ENCODE measurements at regions not wholly inside any gene's neighbourhood (a gene's known extent, or its start where the extent isn't known, plus 50 kb on each side); places are given as distances from the start of the nearest gene placed in this dataset.

- no CpG with 5 or more reads among the region's 1 CpG for WGBS (ENCODE audit: insufficient coverage, insufficient read length)
- Histone ChIP-seq H3K36me3 (ENCODE audit: control insufficient read depth, insufficient read depth, low read length) (no peaks in the 10 kb centered on the region), H3K4me3 (ENCODE audit: low read length) (no peak overlapping the region), H3K27me3 (ENCODE audit: control insufficient read depth, insufficient read depth, low read length) (no peaks in the 10 kb centered on the region), H3K4me1 (ENCODE audit: control insufficient read depth, insufficient read depth, low read length) (no peaks in the 10 kb centered on the region), H3K9me3 (ENCODE audit: control insufficient read depth, insufficient read depth, low read length) (no peaks in the 10 kb centered on the region), H3K27ac (ENCODE audit: low read length) (no peak overlapping the region)
- DNase-seq (ENCODE audit: low read depth, low spot score): no peak
Observed at GRCh38 chr12:91332302-91332701, 149.7 kb upstream of the DCN start.

DNA sequence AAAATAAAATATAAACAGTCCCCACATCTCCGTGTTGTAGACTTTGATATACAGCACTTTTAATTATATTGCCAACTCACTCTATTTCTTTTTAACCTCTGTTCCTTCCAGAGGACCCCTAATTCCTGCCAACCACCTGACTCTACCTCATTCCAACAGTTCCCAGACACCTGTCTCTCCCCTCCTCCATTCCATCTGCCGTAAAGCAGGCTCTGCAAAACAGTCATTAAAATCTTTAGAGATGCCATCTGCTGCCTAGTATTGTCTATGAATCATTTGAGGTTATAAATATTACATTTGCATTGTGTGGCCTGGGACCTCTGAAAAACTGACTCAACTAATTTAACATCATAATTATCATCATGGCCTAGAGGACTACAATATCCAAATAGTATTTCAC, 148.8 kb upstream of the DCN start:
- Histone ChIP-seq H3K9me3 (ENCODE audit: control insufficient read depth, insufficient read depth, low read length) (no peaks in the 10 kb centered on the region), H3K27me3 (ENCODE audit: control insufficient read depth, insufficient read depth, low read length) (no peaks in the 10 kb centered on the region), H3K36me3 (ENCODE audit: control insufficient read depth, insufficient read depth, low read length) (no peaks in the 10 kb centered on the region), H3K27ac (ENCODE audit: low read length) (no peak overlapping the region), H3K4me1 (ENCODE audit: control insufficient read depth, insufficient read depth, low read length) (no peaks in the 10 kb centered on the region), H3K4me3 (ENCODE audit: low read length) (no peak overlapping the region)
- no CpG with 5 or more reads among the region's 2 CpGs for WGBS (ENCODE audit: insufficient coverage, insufficient read length)
- DNase-seq (ENCODE audit: low read depth, low spot score): no peak

- Histone ChIP-seq H3K4me3 (ENCODE audit: low read length) (no peak overlapping the region), H3K27me3 (ENCODE audit: control insufficient read depth, insufficient read depth, low read length) (no peaks in the 10 kb centered on the region), H3K27ac (ENCODE audit: low read length) (no peak overlapping the region), H3K36me3 (ENCODE audit: control insufficient read depth, insufficient read depth, low read length) (no peaks in the 10 kb centered on the region), H3K4me1 (ENCODE audit: control insufficient read depth, insufficient read depth, low read length) (no peaks in the 10 kb centered on the region), H3K9me3 (ENCODE audit: control insufficient read depth, insufficient read depth, low read length) (no peaks in the 10 kb centered on the region)
- no peak for DNase-seq (ENCODE audit: low read depth, low spot score)
- no CpG with 5 or more reads among the region's 3 CpGs for WGBS (ENCODE audit: insufficient coverage, insufficient read length)
Observed at GRCh38 chr12:91328451-91328850, 145.8 kb upstream of the DCN start.

DNA sequence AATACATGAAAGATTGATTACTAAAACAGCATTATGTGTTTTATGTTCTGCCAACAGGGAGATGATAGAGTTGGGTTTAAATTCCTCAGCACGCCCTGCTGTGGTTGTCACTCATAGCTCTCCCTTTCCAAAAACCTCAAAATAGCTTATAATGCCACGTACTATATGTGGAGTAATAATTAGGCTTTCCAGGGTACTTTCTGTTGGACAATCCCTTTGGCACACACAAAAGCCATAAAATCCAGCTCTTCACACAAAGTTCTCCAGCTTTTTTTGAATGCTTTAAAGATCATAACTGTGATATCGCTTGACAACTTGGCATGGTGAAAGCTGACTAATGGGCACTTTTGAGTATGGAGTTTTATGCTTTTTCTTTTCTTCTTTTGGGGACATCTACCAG, 145.3 kb upstream of the DCN start:
- no CpG with 5 or more reads among the region's 3 CpGs for WGBS (ENCODE audit: insufficient coverage, insufficient read length)
- H3K27ac ChIP-seq (ENCODE audit: low read length): no peak overlapping the region
- H3K27me3 ChIP-seq (ENCODE audit: control insufficient read depth, insufficient read depth, low read length): no peaks in the 10 kb centered on the region
- H3K4me3 ChIP-seq (ENCODE audit: low read length): no peak overlapping the region
- no peaks in the 10 kb centered on the region for H3K4me1 ChIP-seq (ENCODE audit: control insufficient read depth, insufficient read depth, low read length)
- H3K36me3 ChIP-seq (ENCODE audit: control insufficient read depth, insufficient read depth, low read length): no peaks in the 10 kb centered on the region
- DNase-seq (ENCODE audit: low read depth, low spot score): no peak
- H3K9me3 ChIP-seq (ENCODE audit: control insufficient read depth, insufficient read depth, low read length): no peaks in the 10 kb centered on the region

GRCh38 chr12:91327131-91327530, 144.5 kb upstream of the DCN start:
- H3K27ac ChIP-seq (ENCODE audit: low read length): no peak overlapping the region
- DNase-seq (ENCODE audit: low read depth, low spot score): no peak
- no CpG with 5 or more reads among the region's 4 CpGs for WGBS (ENCODE audit: insufficient coverage, insufficient read length)

DNA sequence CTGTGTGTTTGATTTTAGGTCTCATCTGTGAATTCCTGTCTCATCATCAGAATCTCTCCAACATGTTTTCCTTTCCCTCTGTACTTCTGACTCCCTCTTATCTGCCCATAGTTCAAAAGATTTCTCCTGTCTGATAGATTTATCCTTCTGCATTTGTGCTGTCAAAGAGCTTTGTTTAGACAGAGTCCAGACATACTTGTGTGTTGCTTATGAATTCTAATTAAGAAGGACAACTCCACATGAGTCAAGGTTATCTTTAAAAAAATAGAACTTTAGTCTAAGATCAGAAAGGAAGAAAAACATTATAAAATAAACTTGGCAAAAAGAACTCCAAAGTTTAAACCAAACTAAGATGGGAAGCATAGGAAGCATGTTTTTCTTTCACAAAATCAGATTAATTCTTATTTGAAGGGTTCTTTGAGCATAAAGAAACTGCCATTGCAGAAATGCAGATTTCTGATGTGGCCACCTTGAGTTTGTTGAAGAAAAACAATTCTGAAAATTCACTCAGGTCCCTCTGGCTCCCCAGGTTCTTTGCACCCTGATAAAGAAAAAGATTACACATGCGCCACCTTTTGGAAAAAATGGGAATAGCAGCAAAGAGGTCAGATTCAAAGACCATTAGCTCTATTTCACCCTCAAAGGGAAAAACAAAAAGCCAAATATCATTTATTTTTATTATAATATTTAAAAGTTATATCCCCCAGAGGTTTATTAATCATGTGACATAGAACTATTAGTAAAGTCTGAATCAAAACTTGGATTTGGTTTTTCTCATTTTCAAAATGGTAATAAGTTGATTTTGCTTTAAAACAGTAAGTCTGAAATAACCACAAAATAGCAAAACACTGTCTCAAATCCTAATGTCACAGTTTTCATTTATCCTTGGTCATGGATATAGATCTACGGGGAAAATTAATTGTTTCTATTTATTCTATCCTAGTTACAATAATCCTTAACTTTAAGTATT, 143.7 kb upstream of the DCN start:
- peak; percentile 37 for DNase-seq (ENCODE audit: low read depth, low spot score)
- no peaks in the 10 kb centered on the region for H3K9me3 ChIP-seq (ENCODE audit: control insufficient read depth, insufficient read depth, low read length)
- no peaks in the 10 kb centered on the region for H3K36me3 ChIP-seq (ENCODE audit: control insufficient read depth, insufficient read depth, low read length)
- H3K27ac ChIP-seq (ENCODE audit: low read length): no peak overlapping the region
- no peaks in the 10 kb centered on the region for H3K4me1 ChIP-seq (ENCODE audit: control insufficient read depth, insufficient read depth, low read length)
- H3K27me3 ChIP-seq (ENCODE audit: control insufficient read depth, insufficient read depth, low read length): no peaks in the 10 kb centered on the region
- WGBS (ENCODE audit: insufficient coverage, insufficient read length): no CpG with 5 or more reads among the region's 2 CpGs
- H3K4me3 ChIP-seq (ENCODE audit: low read length): no peak overlapping the region

More at GRCh38 chr12:91327131-91327530, 144.5 kb upstream of the DCN start:
- Histone ChIP-seq H3K36me3 (ENCODE audit: control insufficient read depth, insufficient read depth, low read length) (no peaks in the 10 kb centered on the region), H3K4me3 (ENCODE audit: low read length) (no peak overlapping the region), H3K27me3 (ENCODE audit: control insufficient read depth, insufficient read depth, low read length) (no peaks in the 10 kb centered on the region), H3K4me1 (ENCODE audit: control insufficient read depth, insufficient read depth, low read length) (no peaks in the 10 kb centered on the region), H3K9me3 (ENCODE audit: control insufficient read depth, insufficient read depth, low read length) (no peaks in the 10 kb centered on the region)

DNA sequence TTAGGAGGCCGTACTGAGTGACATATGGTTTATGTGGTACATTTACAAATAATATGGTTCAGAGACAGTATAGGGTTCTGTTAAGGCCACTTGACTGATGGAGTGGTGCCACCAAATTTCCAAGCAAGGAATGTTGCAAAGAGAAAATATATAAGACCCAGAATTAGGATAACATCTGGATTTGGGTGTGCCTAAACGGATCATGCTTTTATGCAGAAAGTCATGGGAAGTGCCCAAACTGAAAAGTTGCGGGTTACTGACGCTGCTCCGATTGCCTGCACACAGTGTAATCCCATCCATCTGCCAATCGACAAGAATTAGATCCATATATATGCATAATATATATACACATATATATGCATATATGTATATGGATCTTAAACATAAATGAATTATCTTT, 138.4 kb upstream of the DCN start:
- no peaks in the 10 kb centered on the region for H3K9me3 ChIP-seq (ENCODE audit: control insufficient read depth, insufficient read depth, low read length)
- H3K36me3 ChIP-seq (ENCODE audit: control insufficient read depth, insufficient read depth, low read length): no peaks in the 10 kb centered on the region
- H3K27me3 ChIP-seq (ENCODE audit: control insufficient read depth, insufficient read depth, low read length): no peaks in the 10 kb centered on the region
- no peaks in the 10 kb centered on the region for H3K4me1 ChIP-seq (ENCODE audit: control insufficient read depth, insufficient read depth, low read length)
- no CpG with 5 or more reads among the region's 6 CpGs for WGBS (ENCODE audit: insufficient coverage, insufficient read length)
- no peak overlapping the region for H3K4me3 ChIP-seq (ENCODE audit: low read length)
- no peak for DNase-seq (ENCODE audit: low read depth, low spot score)
- no peak overlapping the region for H3K27ac ChIP-seq (ENCODE audit: low read length)

GRCh38 chr12:91319071-91319760, 136.6 kb upstream of the DCN start:
- no peak for DNase-seq (ENCODE audit: low read depth, low spot score)
- no peaks in the 10 kb centered on the region for H3K27me3 ChIP-seq (ENCODE audit: control insufficient read depth, insufficient read depth, low read length)
- no CpG with 5 or more reads among the region's 2 CpGs for WGBS (ENCODE audit: insufficient coverage, insufficient read length)
- no peaks in the 10 kb centered on the region for H3K4me1 ChIP-seq (ENCODE audit: control insufficient read depth, insufficient read depth, low read length)
- no peak overlapping the region for H3K27ac ChIP-seq (ENCODE audit: low read length)
- H3K4me3 ChIP-seq (ENCODE audit: low read length): no peak overlapping the region
- no peaks in the 10 kb centered on the region for H3K9me3 ChIP-seq (ENCODE audit: control insufficient read depth, insufficient read depth, low read length)
- no peaks in the 10 kb centered on the region for H3K36me3 ChIP-seq (ENCODE audit: control insufficient read depth, insufficient read depth, low read length)

GRCh38 chr12:91317306-91317705, 134.7 kb upstream of the DCN start:
- Histone ChIP-seq H3K9me3 (ENCODE audit: control insufficient read depth, insufficient read depth, low read length) (no peaks in the 10 kb centered on the region), H3K4me1 (ENCODE audit: control insufficient read depth, insufficient read depth, low read length) (no peaks in the 10 kb centered on the region), H3K4me3 (ENCODE audit: low read length) (no peak overlapping the region), H3K27me3 (ENCODE audit: control insufficient read depth, insufficient read depth, low read length) (no peaks in the 10 kb centered on the region), H3K27ac (ENCODE audit: low read length) (no peak overlapping the region), H3K36me3 (ENCODE audit: control insufficient read depth, insufficient read depth, low read length) (no peaks in the 10 kb centered on the region)
- no peak for DNase-seq (ENCODE audit: low read depth, low spot score)
- WGBS (ENCODE audit: insufficient coverage, insufficient read length): no CpG with 5 or more reads among the region's 3 CpGs

- WGBS (ENCODE audit: insufficient coverage, insufficient read length): no CpG with 5 or more reads among the region's 2 CpGs
- DNase-seq (ENCODE audit: low read depth, low spot score): no peak
- Histone ChIP-seq H3K4me3 (ENCODE audit: low read length) (no peak overlapping the region), H3K27ac (ENCODE audit: low read length) (no peak overlapping the region), H3K36me3 (ENCODE audit: control insufficient read depth, insufficient read depth, low read length) (no peaks in the 10 kb centered on the region), H3K9me3 (ENCODE audit: control insufficient read depth, insufficient read depth, low read length) (no peaks in the 10 kb centered on the region), H3K4me1 (ENCODE audit: control insufficient read depth, insufficient read depth, low read length) (no peaks in the 10 kb centered on the region), H3K27me3 (ENCODE audit: control insufficient read depth, insufficient read depth, low read length) (no peaks in the 10 kb centered on the region)
Observed at GRCh38 chr12:91316907-91317269, 134.3 kb upstream of the DCN start.
